Adrenal gland (tissue), 9 donors: ENCODE measurements at regions not wholly inside any gene's neighbourhood (a gene's known extent, or its start where the extent isn't known, plus 50 kb on each side); places are given as distances from the start of the nearest gene placed in this dataset.

Source experiments
- DNase-seq, 7 donors: peaks; one replicate each; pipeline ENCODE4 v3.0.0-alpha.2; 2019 to 2020
- H3K27ac ChIP-seq, 5 donors: fragments of 200-600 bp; sonication (generic) in 4 of 5; 1 replicate in 3 of 5; 2 replicates in 2 of 5; pipeline versions ENCODE4 v1.5.1 to v1.8.0; 2016 to 2020; ENCODE audit warnings: mild to moderate bottlenecking in 1 of 5
- H3K27me3 ChIP-seq: fragments of 200-600 bp; 2 replicates; pipeline ENCODE4 v1.8.0; 2021
- H3K36me3 ChIP-seq, 2 donors: fragments of 200-600 bp; replicated peaks in 1 of 2; 1 replicate in 1 of 2; 2 replicates in 1 of 2; pipeline versions ENCODE4 v1.5.1 to v1.8.0; 2018 to 2022
- H3K4me1 ChIP-seq, 2 donors: fragments of 200-600 bp; replicated peaks in 1 of 2; 1 replicate in 1 of 2; 2 replicates in 1 of 2; pipeline versions ENCODE4 v1.5.1 to v1.8.0; 2018 to 2021
- H3K4me3 ChIP-seq, 4 donors: fragments of 200-600 bp; sonication (generic) in 3 of 4; one replicate each; pipeline ENCODE4 v1.5.1; 2016 to 2018
- H3K9me3 ChIP-seq, 3 donors: fragments of 200-600 bp; sonication (generic) in 1 of 3; replicated peaks in 1 of 3; 1 replicate in 2 of 3; 2 replicates in 1 of 3; pipeline versions ENCODE4 v1.5.1 to v1.8.0; 2016 to 2021
- POLR2A ChIP-seq, 2 donors: fragments of 450-650 bp; IDR thresholded peaks; one replicate each; pipeline ENCODE4 v1.6.1; 2017; ENCODE audit warnings: antibody characterized with exemption in 2 of 2, mild to moderate bottlenecking in 2 of 2, moderate library complexity in 1 of 2
- WGBS, 4 donors: extraction: QIAGEN DNeasy Blood & Tissue Kit in 2 of 4; methylation state at CpG; one replicate each; pipeline versions ENCODE4 v1.1.5 to v1.1.7; 2013 to 2017; 5-methylcytosine and 5-hydroxymethylcytosine counted together
- intact Hi-C, 2 donors: fragments of 100-400 bp; cut with DNase I; formaldehyde crosslinking; loops; one replicate each; pipeline versions ENCODE4 v1.14.1 to v1.15.0; 2022 to 2023
- TF ChIP-seq, protein P1 (sequence below), 6 experiments: fragments of 450-650 bp in 4 of 6; fragments of 200-600 bp in 2 of 6; sonication (generic) in 1 of 6; IDR thresholded peaks; 1 replicate in 5 of 6; 2 replicates in 1 of 6; pipeline versions ENCODE4 v1.5.1 to v1.8.0; 2016 to 2021; ENCODE audit warnings: antibody characterized with exemption in 6 of 6, mild to moderate bottlenecking in 2 of 6, moderate library complexity in 1 of 6
- donor health status: healthy with polysubstance abuse.
- donor health status: Bipolar disorder and iron deficiency.
- donor health status: DM: yes; HTN: yes; CAD: no.
- donor health status: DM: no; HTN: no; CAD: no.
- donor health status: DM: no; HTN: no; CAD: no.

DNA sequence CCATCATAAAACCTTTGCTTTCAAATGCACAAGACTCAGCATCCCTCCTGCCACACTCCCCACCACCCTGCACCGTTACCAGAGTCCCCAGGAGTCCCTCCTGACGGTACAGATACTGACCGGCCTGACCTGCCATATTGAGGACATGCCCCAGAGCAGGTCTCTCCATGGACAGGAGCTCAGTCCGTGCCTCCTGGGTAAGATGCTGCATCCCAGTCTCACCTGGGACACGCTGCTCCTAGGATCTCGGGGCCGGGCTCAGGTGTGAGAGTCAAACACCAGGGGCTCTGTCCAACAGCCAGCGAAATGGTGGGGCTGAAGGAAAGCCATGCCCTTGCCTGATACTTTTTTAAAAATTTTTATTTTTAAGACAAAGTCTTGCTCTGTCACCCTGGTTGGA is 328.3 kb downstream of the SHANK2 start:
- Histone ChIP-seq H3K9me3 (peaks cover 0 to 4% (median 4%) of the 10 kb centered on the region in 3 donors), H3K36me3 (no peaks in the 10 kb centered on the region), H3K4me1 (no peaks in the 10 kb centered on the region), H3K4me3 (no peak overlapping the region), H3K27ac (no peak overlapping the region), H3K27me3 (no peaks in the 10 kb centered on the region)
- intact Hi-C loops: no loop called here
- DNase-seq: no peak
- WGBS, 4 donors: 81 to 93% (median 85%) methylated on average over 6 to 8 of the region's 8 CpGs
- TF ChIP-seq, protein P1, sequence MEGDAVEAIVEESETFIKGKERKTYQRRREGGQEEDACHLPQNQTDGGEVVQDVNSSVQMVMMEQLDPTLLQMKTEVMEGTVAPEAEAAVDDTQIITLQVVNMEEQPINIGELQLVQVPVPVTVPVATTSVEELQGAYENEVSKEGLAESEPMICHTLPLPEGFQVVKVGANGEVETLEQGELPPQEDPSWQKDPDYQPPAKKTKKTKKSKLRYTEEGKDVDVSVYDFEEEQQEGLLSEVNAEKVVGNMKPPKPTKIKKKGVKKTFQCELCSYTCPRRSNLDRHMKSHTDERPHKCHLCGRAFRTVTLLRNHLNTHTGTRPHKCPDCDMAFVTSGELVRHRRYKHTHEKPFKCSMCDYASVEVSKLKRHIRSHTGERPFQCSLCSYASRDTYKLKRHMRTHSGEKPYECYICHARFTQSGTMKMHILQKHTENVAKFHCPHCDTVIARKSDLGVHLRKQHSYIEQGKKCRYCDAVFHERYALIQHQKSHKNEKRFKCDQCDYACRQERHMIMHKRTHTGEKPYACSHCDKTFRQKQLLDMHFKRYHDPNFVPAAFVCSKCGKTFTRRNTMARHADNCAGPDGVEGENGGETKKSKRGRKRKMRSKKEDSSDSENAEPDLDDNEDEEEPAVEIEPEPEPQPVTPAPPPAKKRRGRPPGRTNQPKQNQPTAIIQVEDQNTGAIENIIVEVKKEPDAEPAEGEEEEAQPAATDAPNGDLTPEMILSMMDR (IDR thresholded peaks at IDR 0.05): no peak
- no peak for TF ChIP-seq POLR2A (IDR thresholded peaks at IDR 0.05)

- no peaks in the 10 kb centered on the region for H3K27me3 ChIP-seq
- no peaks in the 10 kb centered on the region for H3K36me3 ChIP-seq
- no peak overlapping the region for H3K4me3 ChIP-seq
- no peak overlapping the region for H3K27ac ChIP-seq
- TF ChIP-seq, protein P1 (IDR thresholded peaks at IDR 0.05): no peak
- TF ChIP-seq POLR2A (IDR thresholded peaks at IDR 0.05): no peak
- 74 to 83% (median 82%) methylated on average over 3 of the region's 3 CpGs for WGBS, 4 donors
- no peak for DNase-seq
- H3K4me1 ChIP-seq: no peaks in the 10 kb centered on the region
- peaks cover 0 to 4% (median 4%) of the 10 kb centered on the region in 3 donors for H3K9me3 ChIP-seq
- intact Hi-C loops: no loop called here
Observed at GRCh38 chr11:70925238-70925637, 327.1 kb downstream of the SHANK2 start.

DNA sequence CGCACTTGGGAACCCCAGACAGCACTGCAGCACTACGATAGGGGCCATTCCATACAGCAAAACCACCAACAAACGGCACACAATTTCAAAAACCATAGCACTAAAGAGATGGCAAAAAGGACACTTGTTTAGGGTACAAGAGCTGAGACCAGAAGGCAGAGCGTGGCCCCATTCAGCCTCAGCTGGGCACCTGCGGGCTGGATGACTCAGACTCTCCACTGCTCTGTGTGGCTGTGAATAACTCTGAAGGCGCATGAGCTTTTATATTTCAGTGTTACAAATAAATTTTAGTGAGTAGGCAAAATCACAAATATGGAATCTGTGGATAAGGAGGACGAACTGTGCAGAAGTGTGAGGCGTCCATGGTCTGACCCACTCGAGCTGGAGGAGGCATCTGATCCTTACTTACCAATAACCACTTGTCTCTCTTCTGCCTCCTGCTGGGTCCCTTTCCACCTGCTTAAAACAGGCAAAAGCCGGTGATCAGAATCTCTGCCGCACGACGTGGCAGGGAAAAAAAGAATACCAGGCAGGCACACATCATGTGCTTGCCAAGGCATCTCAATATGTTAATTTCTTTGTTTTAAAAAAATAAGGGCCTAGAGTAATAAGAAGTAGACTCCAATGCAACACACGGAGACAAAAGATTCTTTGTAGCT is 325.7 kb downstream of the SHANK2 start:
- 76 to 83% (median 81%) methylated on average over 14 of the region's 14 CpGs for WGBS, 4 donors
- H3K4me3 ChIP-seq: no peak overlapping the region

GRCh38 chr11:70928854-70929598 is 323.4 kb downstream of the SHANK2 start:
- no peaks in the 10 kb centered on the region for H3K27me3 ChIP-seq
- H3K27ac ChIP-seq: no peak overlapping the region
- TF ChIP-seq, protein P1 (IDR thresholded peaks at IDR 0.05): no peak
- TF ChIP-seq POLR2A (IDR thresholded peaks at IDR 0.05): no peak
- no peak overlapping the region for H3K4me3 ChIP-seq
- no peaks in the 10 kb centered on the region for H3K36me3 ChIP-seq
- intact Hi-C loops: no loop called here
- H3K4me1 ChIP-seq: no peaks in the 10 kb centered on the region
- H3K9me3 ChIP-seq: no peaks in the 10 kb centered on the region
- DNase-seq: no peak
- 62 to 70% (median 69%) methylated on average over 8 to 10 of the region's 10 CpGs for WGBS, 4 donors

More for the DNA sequence above, 325.7 kb downstream of the SHANK2 start:
- H3K4me1 ChIP-seq: no peaks in the 10 kb centered on the region
- intact Hi-C loops: no loop called here
- H3K27me3 ChIP-seq: no peaks in the 10 kb centered on the region
- TF ChIP-seq POLR2A (IDR thresholded peaks at IDR 0.05): no peak
- TF ChIP-seq, protein P1 (IDR thresholded peaks at IDR 0.05): no peak
- no peak overlapping the region for H3K27ac ChIP-seq
- peaks cover 0 to 4% (median 0%) of the 10 kb centered on the region in 3 donors for H3K9me3 ChIP-seq
- peak in 1 of 7 donors; percentile 15 for DNase-seq
- no peaks in the 10 kb centered on the region for H3K36me3 ChIP-seq
